HG02885 (cell line): ENCODE measurements at regions not wholly inside any gene's neighbourhood (a gene's known extent, or its start where the extent isn't known, plus 50 kb on each side); places are given as distances from the start of the nearest gene placed in this dataset.
A peak's percentile ranks its signal among the peaks of the same experiment; 100 is the strongest.
"Not testable (repeated sequence)": the region's sequence is repeated elsewhere in the genome, so short reads cannot be mapped to it uniquely, and the experiment has no call there.

Experiments
- ATAC-seq: cut with Tn5 transposase; IDR thresholded peaks from one replicate; pipeline ENCODE4 v1.9.1; 2021; ENCODE audit warnings: mild to moderate bottlenecking; ENCODE audit not compliant: unreplicated experiment, poor library complexity

- not testable (repeated sequence) for ATAC-seq
These were observed 153.6 kb upstream of the VKORC1L1 start for GRCh38 chr7:65719123-65719798.

DNA sequence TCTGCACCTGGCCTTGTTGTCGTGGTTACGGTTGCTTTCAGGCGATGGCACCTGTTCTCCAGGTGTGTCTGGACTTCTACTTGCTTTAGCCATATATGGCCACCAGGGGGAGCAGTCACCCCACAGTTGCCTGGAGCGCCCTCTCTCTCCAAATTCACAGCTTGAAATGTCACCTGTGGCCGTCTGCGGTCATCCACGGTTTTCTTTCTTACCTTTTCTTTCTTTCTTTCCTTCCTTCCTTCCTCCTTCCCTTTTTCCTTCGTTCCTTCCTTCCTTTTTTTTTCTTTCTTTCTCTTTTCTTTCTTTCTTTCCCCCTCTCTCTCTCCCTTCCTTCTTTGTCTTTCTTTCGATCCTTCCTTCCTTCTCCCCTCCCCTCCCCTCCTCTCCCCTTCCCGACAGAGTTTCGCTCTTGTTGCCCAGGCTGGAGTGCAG, 150.5 kb upstream of the VKORC1L1 start:
- ATAC-seq: peak; percentile 85

- not testable (repeated sequence) for ATAC-seq
These were observed 145.7 kb upstream of the VKORC1L1 start for GRCh38 chr7:65727182-65727581.

DNA sequence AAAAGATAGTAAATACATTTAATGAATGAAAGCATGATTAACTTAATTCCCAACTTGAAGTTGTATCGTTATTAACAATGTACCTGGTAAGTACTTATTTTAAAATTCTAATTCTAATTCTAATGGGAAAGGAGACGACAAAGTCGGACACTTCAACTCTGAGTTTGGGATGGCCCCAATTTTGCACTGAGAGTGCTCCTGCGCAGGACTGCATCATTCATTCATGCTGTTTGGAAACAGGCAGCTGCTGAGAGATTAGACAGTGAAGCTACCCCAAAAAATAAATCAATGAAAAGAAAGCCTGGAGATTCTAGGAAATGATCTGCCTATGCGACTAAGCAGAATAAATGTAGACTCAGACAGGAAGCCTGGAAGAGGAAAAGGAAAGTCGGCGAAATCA, 141.7 kb upstream of the VKORC1L1 start:
- ATAC-seq: no peak

DNA sequence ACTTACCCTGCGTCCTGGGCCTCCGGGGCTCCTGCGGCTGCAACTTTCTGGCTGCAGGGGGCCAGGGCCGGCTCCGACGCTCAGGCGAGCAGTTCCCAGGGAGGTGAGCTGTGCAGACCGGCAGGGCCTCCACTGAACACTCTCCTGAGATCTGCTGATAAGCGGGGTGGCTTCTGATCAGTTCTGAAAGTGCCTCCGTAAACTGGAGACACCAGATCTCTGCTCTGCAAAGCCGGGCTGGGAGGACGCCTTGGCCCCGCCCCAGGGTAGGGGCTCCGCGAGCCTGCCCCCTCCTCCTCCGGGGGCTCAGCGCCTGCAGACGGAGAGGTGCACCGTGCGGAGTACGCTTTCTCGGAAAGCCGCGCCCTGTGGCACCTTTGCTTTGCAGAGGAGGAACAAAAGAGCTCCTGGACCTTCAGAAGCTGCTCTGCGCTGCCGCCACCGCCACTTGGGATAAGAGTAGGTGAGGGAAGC, 141.3 kb upstream of the VKORC1L1 start:
- ATAC-seq: no peak

DNA sequence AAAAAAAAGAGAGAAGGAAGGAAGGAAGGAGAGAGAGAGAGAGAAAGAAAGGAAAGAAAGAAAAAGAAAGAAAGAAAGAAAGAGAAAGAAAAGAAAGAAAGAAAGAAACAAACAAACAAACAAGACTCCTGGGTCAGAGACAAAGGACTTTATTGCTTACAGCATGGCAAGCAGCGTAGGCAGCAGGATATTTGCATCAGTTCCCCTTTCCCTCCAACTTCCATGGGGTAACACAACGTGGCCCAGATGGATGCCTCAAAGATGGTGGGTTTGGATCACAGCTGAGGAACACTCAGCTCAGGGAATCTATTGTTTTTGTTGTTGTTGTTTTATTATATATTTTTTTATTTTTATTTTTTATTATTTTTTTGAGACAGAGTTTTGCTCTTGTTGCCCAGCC, 128.5 kb upstream of the VKORC1L1 start:
- ATAC-seq: no peak

GRCh38 chr7:65746398-65746669, 126.5 kb upstream of the VKORC1L1 start:
- no peak for ATAC-seq

DNA sequence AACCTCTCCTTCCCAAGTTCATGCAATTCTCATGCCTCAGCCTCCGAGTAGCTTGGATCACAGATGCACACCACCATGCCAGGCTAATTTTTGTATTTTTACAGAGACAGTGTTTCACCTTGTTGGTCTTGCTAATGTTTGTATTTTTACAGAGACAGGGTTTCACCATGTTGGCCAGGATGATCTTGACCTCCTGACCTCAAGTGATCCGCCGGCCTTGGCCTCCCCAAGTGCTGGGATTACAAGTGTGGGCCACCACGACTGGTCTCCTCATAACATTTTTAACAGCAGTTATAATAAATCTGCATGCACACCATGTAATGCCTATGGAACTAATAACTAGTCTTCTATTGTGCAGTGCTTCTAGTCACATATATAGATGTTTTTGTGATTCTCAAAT, 123.8 kb upstream of the VKORC1L1 start:
- ATAC-seq: no peak

- ATAC-seq: no peak
These were observed 123.4 kb upstream of the VKORC1L1 start for GRCh38 chr7:65749518-65749917.

GRCh38 chr7:65750511-65751344, 122.1 kb upstream of the VKORC1L1 start:
- ATAC-seq: peak; percentile 99

- ATAC-seq: not testable (repeated sequence)
These were observed 118.8 kb upstream of the VKORC1L1 start for GRCh38 chr7:65754070-65754469.

DNA sequence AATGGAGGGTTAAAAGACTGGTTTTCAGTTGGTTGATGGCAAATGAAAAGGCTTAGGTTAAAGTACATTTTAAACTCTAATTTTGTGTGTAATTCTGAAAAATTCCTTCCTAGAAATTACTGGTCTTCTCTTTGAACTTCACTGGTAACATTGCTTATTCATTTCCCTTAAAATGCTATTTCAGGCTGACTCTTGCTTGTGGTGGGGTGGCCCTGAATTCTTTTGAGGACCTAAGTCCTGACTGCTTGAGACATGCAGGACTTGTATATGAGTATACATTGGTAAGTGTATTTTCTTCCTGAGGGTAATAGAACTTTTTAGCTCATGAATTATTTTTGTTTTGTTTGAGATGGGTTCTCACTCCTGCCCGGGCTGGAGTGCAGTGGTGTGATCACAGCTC, 113.9 kb upstream of the VKORC1L1 start:
- not testable (repeated sequence) for ATAC-seq

- not testable (repeated sequence) for ATAC-seq
These were observed 110.2 kb upstream of the VKORC1L1 start for GRCh38 chr7:65762712-65763111.

GRCh38 chr7:65763114-65763513, 109.8 kb upstream of the VKORC1L1 start:
- ATAC-seq: not testable (repeated sequence)

DNA sequence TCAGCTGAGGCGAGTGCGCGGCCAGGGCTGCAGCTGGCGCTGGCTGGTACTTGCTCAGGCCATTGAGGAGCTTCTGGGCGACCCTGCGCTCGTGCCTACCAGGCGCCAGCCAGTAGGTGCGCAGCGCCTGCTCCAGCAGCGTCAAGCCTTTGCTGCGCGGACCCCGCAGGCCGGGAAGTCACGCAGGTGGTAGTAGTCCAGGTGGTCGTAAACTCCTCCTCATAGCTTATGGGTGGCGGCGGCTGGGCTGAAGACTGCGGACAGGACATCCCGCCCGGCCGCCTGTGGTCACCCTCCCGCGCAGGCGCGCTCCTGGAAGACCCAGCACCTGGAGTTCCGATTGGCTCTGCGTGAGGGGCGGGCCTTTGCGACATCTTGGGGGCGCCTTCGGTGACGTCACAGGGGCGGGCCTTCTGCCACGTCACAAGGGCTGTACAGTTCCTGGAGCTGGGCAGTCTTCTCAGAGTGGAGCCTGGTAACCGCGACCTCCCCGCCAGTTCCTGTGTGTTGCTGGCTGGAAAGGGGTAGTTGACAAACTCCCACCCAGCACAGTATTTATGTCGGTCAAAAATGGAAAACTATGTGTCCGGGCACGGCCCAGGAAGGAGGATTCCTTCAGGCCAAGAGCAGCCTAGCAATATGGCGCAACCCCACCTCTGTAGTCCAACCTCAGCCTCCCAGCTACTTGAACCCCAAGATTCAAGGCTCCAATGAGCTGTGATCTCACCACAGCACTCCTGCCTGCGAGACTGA, 102.2 kb upstream of the VKORC1L1 start:
- ATAC-seq: peak; percentile 100

DNA sequence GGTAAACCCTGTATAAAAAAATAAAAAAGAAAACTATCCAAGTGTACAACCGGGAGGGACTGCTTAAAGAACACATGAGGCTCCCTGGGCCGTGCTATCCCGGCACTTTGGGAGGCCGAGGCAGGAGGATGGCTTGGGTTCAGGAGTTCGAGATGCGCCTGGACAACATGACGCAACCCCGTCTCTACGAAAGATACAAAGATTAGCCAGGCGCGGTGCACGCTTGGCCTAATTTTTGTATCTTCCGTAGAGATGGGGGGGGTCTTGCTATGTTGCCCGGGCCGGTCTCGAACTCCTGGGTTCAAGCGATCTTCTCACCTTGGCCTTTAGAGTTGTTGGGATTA, 101.7 kb upstream of the VKORC1L1 start:
- ATAC-seq: not testable (repeated sequence)

- not testable (repeated sequence) for ATAC-seq
These were observed 96.2 kb upstream of the VKORC1L1 start for GRCh38 chr7:65776677-65777076.

GRCh38 chr7:65789943-65790342, 82.9 kb upstream of the VKORC1L1 start:
- not testable (repeated sequence) for ATAC-seq

DNA sequence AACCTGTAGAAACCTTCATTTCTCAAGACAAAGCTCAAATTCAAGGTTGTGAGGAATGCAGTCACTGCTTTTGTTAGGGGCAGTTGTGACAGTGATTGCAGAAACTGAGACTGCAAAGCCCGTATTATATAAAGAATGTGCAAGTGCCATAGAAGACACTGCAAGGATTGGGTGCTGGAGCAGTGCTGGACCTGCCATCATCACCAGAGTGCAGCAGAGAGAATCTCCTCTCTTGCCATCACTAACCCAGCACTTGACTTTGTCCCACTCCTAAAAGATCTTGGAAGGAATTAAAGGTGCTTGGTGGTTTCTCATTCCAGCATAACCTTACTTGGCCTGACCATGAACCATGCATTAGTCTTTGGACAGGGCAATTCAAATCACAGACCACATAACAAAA, 81.1 kb upstream of the VKORC1L1 start:
- ATAC-seq: not testable (repeated sequence)

DNA sequence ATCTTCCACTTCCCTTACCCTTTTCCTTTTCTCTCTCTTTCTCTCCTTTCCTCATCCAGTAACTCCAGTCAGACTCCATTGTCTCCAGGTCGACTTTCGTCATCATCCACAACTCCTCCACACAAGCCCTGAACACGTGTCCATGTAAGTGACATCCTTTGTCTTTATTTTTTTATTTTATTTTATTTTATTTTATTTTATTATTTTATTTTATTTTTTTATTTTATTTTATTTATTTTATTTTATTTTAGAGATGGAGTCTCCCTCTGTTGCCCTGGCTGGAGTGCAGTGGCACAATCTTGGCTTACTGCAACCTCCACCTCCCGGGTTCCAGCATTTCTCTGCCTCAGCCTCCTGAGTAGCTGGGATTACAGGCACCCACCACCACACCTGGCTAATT, 80.1 kb upstream of the VKORC1L1 start:
- not testable (repeated sequence) for ATAC-seq
